ENCODE measurements at regions not wholly inside any gene's neighbourhood (a gene's known extent, or its start where the extent isn't known, plus 50 kb on each side); places are given as distances from the start of the nearest gene placed in this dataset.

DNA sequence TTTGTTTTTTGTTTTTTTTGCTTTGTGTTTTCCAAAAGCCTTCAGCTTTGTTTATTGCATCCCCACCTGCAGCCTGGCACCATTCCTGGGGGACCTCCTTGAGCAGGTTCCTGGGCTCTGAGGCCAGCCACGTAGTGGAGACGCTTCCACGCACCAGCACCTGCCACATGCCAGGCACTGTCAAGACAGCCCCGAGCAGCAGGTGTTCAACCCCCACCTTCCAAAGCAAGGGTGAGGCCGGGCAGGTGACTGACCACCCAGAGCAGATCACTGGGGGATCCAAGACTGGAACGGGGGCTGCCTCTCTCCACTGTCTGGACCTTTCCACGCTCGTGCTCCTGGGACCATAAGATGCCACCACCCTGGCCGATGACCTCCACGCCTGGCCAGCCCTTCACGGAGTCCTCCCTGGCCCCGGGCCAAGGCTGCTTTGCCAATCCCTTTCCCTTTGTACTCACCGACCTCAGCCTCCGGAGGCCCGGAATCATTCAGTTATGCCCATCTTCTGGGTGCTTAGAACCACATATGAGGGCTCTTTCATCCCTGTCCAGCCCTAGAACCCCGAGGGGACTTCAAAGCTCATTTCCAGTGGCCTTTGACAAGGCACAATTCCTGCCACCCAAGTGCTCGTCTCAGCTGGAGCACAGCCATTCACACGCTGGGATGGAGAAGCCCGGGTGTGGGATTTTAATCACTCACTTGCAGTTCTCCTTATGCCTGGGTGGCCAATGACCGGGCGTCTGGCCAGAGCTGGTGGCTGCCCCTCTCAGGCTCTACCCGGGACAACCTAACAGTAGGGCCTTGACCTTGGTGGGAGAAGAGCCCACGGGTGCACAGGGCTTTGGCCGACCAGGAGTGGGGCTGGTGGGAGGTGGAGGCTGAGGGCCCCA lies 330.8 kb downstream of the NPHP4 start:
- DNase-seq (ENCODE audit: low spot score), result no peak
- TF ChIP-seq, protein P1, sequence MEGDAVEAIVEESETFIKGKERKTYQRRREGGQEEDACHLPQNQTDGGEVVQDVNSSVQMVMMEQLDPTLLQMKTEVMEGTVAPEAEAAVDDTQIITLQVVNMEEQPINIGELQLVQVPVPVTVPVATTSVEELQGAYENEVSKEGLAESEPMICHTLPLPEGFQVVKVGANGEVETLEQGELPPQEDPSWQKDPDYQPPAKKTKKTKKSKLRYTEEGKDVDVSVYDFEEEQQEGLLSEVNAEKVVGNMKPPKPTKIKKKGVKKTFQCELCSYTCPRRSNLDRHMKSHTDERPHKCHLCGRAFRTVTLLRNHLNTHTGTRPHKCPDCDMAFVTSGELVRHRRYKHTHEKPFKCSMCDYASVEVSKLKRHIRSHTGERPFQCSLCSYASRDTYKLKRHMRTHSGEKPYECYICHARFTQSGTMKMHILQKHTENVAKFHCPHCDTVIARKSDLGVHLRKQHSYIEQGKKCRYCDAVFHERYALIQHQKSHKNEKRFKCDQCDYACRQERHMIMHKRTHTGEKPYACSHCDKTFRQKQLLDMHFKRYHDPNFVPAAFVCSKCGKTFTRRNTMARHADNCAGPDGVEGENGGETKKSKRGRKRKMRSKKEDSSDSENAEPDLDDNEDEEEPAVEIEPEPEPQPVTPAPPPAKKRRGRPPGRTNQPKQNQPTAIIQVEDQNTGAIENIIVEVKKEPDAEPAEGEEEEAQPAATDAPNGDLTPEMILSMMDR (IDR thresholded peaks at IDR 0.05), result no peak
- ATAC-seq (ENCODE audit: low FRiP score), result no peak

DNA sequence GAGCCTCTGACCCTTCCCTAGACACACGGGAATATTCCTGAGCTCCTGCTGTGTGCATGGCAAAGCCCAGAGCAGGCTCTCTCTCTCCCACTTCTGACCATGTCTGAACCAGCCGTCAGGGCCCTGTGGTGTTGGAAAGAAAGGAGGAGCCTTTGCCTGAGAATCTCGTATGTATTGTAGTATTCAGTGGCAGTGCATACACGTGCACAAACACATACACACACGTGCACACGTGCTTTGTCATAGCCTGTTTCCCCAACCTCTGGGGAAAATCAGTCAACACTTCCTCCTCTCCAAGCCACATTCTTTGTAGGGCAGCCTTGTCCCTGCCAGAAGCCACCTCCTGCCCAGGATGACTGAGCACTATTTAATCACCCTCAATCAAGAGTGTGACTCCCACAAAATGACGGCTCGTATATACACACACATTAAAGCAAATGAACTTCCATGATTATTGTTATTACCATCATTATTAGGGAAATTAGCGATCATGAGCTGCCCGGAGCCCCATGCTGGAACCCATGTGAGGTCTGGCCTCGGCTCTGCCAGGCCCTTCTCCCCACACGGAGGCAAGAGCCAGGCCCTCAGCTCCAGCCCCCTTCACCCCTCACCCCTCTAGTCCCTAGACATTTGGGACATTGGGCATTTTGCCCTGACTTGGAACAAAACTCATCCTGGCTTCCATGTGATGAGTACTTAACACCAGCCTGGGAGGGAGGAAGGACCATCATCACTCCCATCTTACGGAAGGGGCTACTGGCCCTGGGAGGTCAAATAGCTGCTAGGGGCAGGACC lies 331.9 kb downstream of the NPHP4 start:
- no peak for DNase-seq (ENCODE audit: low spot score)
- ATAC-seq (ENCODE audit: low FRiP score), result no peak
- TF ChIP-seq, protein P1 (IDR thresholded peaks at IDR 0.05), result no peak

DNA sequence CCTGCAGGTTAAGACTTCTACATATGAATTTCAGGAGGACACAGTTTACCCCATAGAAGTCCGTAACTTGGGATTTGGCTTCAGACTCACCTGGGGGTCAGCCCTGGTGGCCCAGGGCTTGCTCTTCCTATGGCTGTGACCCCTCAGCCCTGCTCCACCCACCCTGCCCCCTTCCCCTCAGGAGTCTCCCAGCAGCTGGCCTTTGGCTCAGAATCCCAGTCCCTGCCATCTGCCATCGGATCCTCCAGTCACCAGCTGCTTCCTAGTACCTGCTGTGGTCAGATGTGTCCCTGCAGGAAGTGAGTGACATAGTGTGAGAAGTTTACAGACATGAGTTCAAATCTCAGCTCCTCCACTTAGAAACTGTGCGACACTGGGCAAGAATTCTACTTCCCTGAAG lies 332.6 kb downstream of the NPHP4 start:
- DNase-seq (ENCODE audit: low spot score), result no peak
- TF ChIP-seq, protein P1 (IDR thresholded peaks at IDR 0.05), result no peak
- no peak for ATAC-seq (ENCODE audit: low FRiP score)

DNA sequence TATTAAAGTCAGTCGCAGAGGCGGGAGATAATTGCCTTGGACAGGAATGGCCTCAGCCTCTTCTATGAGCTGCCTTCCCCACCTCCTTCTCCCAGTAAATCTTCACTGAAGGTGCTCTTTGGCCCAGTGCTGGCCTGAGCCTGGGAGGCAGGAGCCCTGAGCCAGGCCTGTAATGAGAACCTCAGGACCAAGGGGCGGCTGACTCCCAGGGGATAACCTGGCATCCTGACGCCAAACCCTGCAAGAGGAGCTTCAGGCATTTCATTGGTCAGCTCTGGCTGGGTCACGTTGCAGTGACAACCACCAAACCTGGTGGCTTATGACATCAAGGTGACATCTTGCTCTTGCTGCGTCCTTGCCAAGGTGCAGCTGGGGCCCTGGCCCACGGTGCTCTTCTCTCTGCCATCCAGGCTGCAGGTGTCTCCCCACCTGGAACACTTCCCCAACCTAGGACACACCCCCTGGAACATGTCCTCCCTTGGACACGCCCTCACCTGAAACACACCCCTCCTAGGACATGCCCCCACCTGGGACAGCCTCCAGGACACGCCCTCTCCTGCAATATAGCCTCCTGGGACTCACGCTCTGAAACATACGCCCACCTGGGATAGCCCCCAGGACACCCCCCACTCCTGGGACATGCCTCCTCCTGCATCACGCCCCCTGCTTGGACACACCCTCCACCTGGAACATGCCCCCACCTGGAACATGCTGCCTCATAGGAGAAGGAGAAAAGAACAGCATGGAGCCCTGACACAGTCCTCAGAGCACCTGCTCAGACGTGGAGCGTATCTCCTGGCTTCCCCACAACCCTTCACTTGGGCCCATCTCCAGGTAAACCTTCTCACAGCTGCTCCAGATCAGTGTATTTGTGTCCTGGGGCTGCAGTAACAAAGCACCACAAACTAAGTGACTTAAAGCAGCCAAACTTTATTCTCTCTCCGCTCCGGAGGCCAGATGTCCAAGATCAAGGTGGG lies 333.6 kb downstream of the NPHP4 start:
- TF ChIP-seq, protein P1 (IDR thresholded peaks at IDR 0.05), result no peak
- no peak for ATAC-seq (ENCODE audit: low FRiP score)
- DNase-seq (ENCODE audit: low spot score), result no peak

DNA sequence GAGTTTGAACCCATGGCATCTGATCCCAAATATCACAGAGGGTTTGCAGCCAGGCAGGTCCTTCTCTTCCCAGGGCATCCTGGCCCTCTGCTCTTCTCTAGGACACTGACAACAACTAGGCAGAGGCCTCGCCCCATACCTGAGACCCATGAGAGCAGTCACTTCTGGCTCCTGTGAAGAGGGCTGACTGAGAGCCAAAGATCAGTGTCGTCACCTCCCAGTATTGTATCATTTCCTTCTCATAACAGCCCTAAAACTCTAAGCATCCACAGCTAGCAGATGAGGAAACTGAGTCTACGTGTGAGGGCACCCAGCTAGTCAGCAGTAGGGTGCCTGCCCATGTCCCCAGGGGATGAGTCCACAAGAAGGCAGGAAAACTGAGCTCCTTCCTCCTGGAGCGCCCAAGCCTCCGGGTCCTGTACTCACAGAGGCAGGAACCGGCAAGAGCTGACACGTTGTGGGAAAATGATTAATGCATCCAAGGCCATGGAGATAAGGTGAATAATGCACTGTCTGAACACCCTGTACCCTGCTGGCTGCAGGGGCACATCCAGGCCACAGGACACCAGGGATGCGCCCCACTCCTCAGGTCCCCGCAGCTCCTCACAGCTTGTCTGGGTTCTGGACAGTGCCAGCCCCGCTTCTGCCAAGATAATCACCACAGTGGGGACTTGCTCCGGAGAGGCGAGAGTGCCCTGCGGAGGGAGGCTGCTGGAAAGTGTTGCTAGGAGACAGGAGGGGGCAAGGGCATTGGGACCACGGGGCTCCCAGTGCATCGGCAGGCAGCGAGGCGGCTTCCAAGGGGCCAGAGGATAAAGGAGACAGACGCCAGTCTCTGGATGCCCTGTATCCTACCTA lies 340.0 kb downstream of the NPHP4 start:
- TF ChIP-seq, protein P1 (IDR thresholded peaks at IDR 0.05), result no peak
- ATAC-seq (ENCODE audit: low FRiP score), result no peak
- DNase-seq (ENCODE audit: low spot score), result no peak

DNA sequence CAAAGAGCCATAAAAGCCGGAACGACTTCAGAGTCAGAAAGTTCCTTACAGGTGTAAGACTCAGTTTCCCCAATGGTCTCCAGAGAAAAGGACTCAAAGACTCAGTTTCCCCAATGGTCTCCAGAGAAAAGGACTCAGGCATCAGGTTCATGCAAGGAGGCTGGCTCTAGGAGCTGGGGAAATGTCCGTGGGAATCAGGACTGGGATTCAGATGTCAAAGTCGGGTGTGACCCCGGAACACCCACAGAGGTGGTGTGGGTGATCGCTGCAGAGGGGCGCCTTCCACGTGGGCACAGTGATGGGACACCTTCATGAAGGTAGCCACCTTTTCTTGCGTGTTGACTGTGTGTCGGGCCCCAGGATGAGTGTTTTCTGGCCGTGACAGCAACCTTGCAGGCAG lies 340.8 kb downstream of the NPHP4 start:
- TF ChIP-seq, protein P1 (IDR thresholded peaks at IDR 0.05), result no peak
- ATAC-seq (ENCODE audit: low FRiP score) (no peak), DNase-seq (ENCODE audit: low spot score) (no peak)

Measured in omental fat pad (tissue), 3 donors.